HepG2 (cell line): ENCODE measurements at regions not wholly inside any gene's neighbourhood (a gene's known extent, or its start where the extent isn't known, plus 50 kb on each side); places are given as distances from the start of the nearest gene placed in this dataset.

ENCODE experiments used
- ATAC-seq: fragments of 200-7000 bp; cut with Tn5 transposase; 3 replicates; pipeline ENCODE4 v1.9.1; 2020; ENCODE audit warnings: mild to moderate bottlenecking, moderate library complexity
- BruUV-seq: library from RNA; stranded (reverse); fragments of 400-500 nt; replicated peaks from 2 replicates; lab custom pipeline; 2021; lab: Mats Ljungman, UMichigan
- CTCF ChIA-PET: fragments of 300-600 bp; formaldehyde crosslinking; extraction: SDS; loops from one replicate; lab custom pipeline; 2021; ENCODE audit warnings: low total read pairs, inconsistent platforms, low intra/inter-chr PET ratio; lab: Yijun Ruan, JAX
- POLR2A ChIA-PET: fragments of 350-600 bp; sonication (Branson Sonifier 250); formaldehyde crosslinking; loops from one replicate; lab custom pipeline; 2020; ENCODE audit warnings: antibody characterized with exemption, inconsistent platforms; lab: Yijun Ruan, JAX
- DNase-seq: peaks from one replicate; pipeline ENCODE4 v3.0.0-alpha.2; 2015; ENCODE audit warnings: low spot score
- FAIRE-seq: peaks from 3 replicates; lab custom pipeline; 2011; peaks lifted over from hg19 to GRCh38; lab: Jason Lieb, UNC
- H2AFZ ChIP-seq: one replicate; pipeline ENCODE4 v1.6.1; 2011; ENCODE audit warnings: low read length, inconsistent platforms
- H3K27ac ChIP-seq: fragments of 300-600 bp; 3 replicates; pipeline ENCODE4 v1.8.0; 2011; ENCODE audit warnings: mixed run types, mild to moderate bottlenecking, mixed read lengths, low read length, inconsistent platforms; ENCODE audit not compliant: insufficient read depth; ENCODE audit errors: extremely low read length
- H3K27me3 ChIP-seq, 2 experiments: fragments of 200-600 bp in 1 of 2; 2 replicates in 1 of 2; 3 replicates in 1 of 2; pipeline versions ENCODE4 v1.6.0 to v1.8.0; 2011; ENCODE audit warnings: low read length in 2 of 2, mild to moderate bottlenecking in 2 of 2, moderate library complexity in 2 of 2, inconsistent platforms in 1 of 2; ENCODE audit not compliant: insufficient read depth in 2 of 2, control insufficient read depth in 1 of 2
- H3K36me3 ChIP-seq, 2 experiments: fragments of 200-600 bp in 1 of 2; replicated peaks in 1 of 2; 2 replicates in 1 of 2; 3 replicates in 1 of 2; pipeline versions ENCODE4 v1.5.1 to v1.8.0; 2011; ENCODE audit warnings: low read length in 2 of 2, inconsistent platforms in 1 of 2; ENCODE audit not compliant: insufficient read depth in 2 of 2, control insufficient read depth in 1 of 2
- H3K4me1 ChIP-seq: 2 replicates; pipeline ENCODE4 v1.5.1; 2012; ENCODE audit warnings: low read length, inconsistent platforms; ENCODE audit not compliant: insufficient read depth
- H3K4me2 ChIP-seq: 2 replicates; pipeline ENCODE4 v1.6.0; 2011; ENCODE audit warnings: low read depth, low read length, inconsistent platforms
- H3K4me3 ChIP-seq, 3 experiments: fragments of 200-600 bp in 1 of 3; sonication (generic), shearing (Covaris generic) in 1 of 3; replicated peaks in 1 of 3; 2 replicates each; pipeline ENCODE4 v1.5.1; 2011 to 2016; ENCODE audit warnings: low read length in 3 of 3, inconsistent platforms in 2 of 3, low read depth in 2 of 3, mild to moderate bottlenecking in 2 of 3, control low read depth in 1 of 3, mixed read lengths in 1 of 3; ENCODE audit not compliant: insufficient read depth in 1 of 3
- H3K79me2 ChIP-seq: one replicate; pipeline ENCODE4 v1.6.1; 2011; ENCODE audit warnings: low read length, inconsistent platforms; ENCODE audit not compliant: insufficient read depth
- H3K9ac ChIP-seq: 2 replicates; pipeline ENCODE4 v1.6.0; 2011; ENCODE audit warnings: mild to moderate bottlenecking, low read depth, low read length, inconsistent platforms; ENCODE audit not compliant: insufficient read depth
- H3K9me3 ChIP-seq: 2 replicates; pipeline ENCODE4 v1.5.1; 2012; ENCODE audit warnings: mild to moderate bottlenecking, low read length
- H4K20me1 ChIP-seq: 2 replicates; pipeline ENCODE4 v1.6.0; 2011; ENCODE audit warnings: inconsistent platforms, mild to moderate bottlenecking, low read length, moderate library complexity; ENCODE audit not compliant: insufficient read depth
- HNRNPUL1 ChIP-seq: fragments of 200-400 bp; formaldehyde crosslinking; IDR thresholded peaks from 2 replicates; pipeline ENCODE4 v1.6.1; 2017; ENCODE audit warnings: low read depth, mild to moderate bottlenecking, low read length, moderate library complexity
- HOXA5 ChIP-seq: sonication (generic); formaldehyde crosslinking; IDR thresholded peaks from 2 replicates; pipeline ENCODE4 v1.4.0; 2020; ENCODE audit warnings: missing genetic modification reagents
- WGBS: methylation state at CpG from one replicate; pipeline ENCODE4 v1.1.6; 2017; ENCODE audit warnings: low lambda C conversion rate; 5-methylcytosine and 5-hydroxymethylcytosine counted together
- in situ Hi-C: cut with HindIII; loops from 2 replicates; pipeline ENCODE4 v1.10.0; 2017; ENCODE audit warnings: low pct_unique_long_range_greater_than_20kb; ENCODE audit not compliant: extremely low pct_ligation_motif_present
- intact Hi-C: fragments of 100-400 bp; cut with micrococcal nuclease; formaldehyde crosslinking; loops from one replicate; pipeline ENCODE4 v1.10.0; 2022; ENCODE audit not compliant: unreplicated experiment
- TF ChIP-seq, protein P1 (sequence below): sonication (generic); formaldehyde crosslinking; IDR thresholded peaks from 2 replicates; pipeline ENCODE4 v1.8.0; 2022; ENCODE audit warnings: mild to moderate bottlenecking, missing genetic modification reagents; ENCODE audit not compliant: insufficient replicate concordance

DNA sequence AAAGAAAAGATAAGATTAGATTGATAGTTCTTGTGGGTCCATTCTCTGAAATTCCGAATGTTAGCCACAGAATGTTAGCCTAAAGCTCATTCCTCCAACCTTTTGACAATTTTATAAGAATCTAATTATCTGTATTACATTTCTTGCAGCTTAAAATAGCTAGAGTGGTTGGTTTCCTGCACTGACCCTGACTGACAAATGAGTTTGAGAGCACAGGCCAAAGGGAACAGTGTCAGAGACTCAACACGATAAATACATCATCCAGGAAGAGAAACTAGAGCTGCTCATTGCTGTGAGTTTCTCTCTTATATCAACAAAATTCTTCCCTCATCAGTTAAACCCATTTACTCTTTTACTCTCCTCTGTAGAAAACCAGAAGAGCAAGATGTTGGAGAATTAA, 82.1 kb upstream of the PPM1J start:
- no peak for DNase-seq
- Histone ChIP-seq H3K9me3 (no peaks in the 10 kb centered on the region), H3K9ac (no peak overlapping the region), H3K4me2 (no peak overlapping the region), H3K79me2 (no peaks in the 10 kb centered on the region), H3K27me3 (peaks cover 0 to 6% of the 10 kb centered on the region in 2 experiments; a peak in 1 of 5 replicates), H2AFZ (no peak overlapping the region), H3K4me1 (peaks cover 18% of the 10 kb centered on the region; the same call in 1 of the 2 replicates), H3K4me3 (no peak overlapping the region), H3K27ac (no peak overlapping the region), H3K36me3 (no peaks in the 10 kb centered on the region), H4K20me1 (no peaks in the 10 kb centered on the region)
- 56% methylated on average over 2 of the region's 2 CpGs for WGBS
- no peak for FAIRE-seq
- no peak for TF ChIP-seq HOXA5 (CRISPR knock-in tag)
- ATAC-seq: no peak
- no TSS peak for BruUV-seq
- CTCF ChIA-PET: no interaction called here
- intact Hi-C loops (no loop called here), in situ Hi-C loops (no loop called here)
- POLR2A ChIA-PET: no interaction called here

DNA sequence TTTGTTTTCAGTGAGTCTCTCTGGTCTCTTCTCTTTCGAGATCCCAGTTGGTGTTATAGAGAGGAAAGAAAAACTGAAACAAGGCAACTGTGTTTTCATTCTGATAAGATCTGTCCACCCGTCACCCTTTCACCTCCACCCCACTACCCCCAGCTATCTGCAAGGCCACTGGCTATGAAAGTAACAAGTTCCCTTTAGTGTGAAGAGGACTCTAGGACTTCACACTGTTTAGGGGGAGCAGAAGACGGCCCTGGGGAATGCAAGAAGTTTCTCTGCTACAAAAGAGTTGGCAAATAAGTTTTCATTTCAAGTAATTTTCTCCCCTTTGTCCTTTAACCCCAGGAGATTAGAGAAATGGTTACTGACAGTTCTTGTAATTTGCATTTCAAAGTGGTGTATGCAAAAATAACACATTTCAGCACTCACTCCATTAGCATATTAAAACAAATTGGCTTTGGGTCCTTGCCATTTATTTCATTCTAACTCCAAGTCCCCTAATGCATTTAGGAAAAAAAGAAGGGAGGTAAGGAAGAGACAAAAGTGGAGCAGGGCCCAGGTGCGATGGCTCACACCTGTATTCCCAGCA, 79.6 kb upstream of the PPM1J start:
- FAIRE-seq: no peak
- Histone ChIP-seq H3K27me3 (peaks cover 1 to 6% of the 10 kb centered on the region in 2 experiments; a peak in 1 of 5 replicates), H3K9me3 (no peaks in the 10 kb centered on the region)
- intact Hi-C loops: no loop called here
- no peak for TF ChIP-seq HNRNPUL1
- TF ChIP-seq, protein P1, sequence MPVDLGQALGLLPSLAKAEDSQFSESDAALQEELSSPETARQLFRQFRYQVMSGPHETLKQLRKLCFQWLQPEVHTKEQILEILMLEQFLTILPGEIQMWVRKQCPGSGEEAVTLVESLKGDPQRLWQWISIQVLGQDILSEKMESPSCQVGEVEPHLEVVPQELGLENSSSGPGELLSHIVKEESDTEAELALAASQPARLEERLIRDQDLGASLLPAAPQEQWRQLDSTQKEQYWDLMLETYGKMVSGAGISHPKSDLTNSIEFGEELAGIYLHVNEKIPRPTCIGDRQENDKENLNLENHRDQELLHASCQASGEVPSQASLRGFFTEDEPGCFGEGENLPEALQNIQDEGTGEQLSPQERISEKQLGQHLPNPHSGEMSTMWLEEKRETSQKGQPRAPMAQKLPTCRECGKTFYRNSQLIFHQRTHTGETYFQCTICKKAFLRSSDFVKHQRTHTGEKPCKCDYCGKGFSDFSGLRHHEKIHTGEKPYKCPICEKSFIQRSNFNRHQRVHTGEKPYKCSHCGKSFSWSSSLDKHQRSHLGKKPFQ (CRISPR knock-in tag): peak; percentile 92
- TF ChIP-seq, all 625 proteins: peak for 1
- ChIA-PET POLR2A (no interaction called here), CTCF (interaction anchor here (0.6 kb wide), 1 partner anchor 319 kb away, joined by 3 read pairs; no protein-coding TSS in a partner anchor)
- BruUV-seq: no TSS peak
- H3K4me2 ChIP-seq: peak overlapping the region; percentile 37
- H3K79me2 ChIP-seq: no peaks in the 10 kb centered on the region
- no peaks in the 10 kb centered on the region for H3K36me3 ChIP-seq
- no peak overlapping the region for H3K9ac ChIP-seq
- H3K4me1 ChIP-seq: peaks cover 27% of the 10 kb centered on the region; the same call in 1 of the 2 replicates
- H2AFZ ChIP-seq: no peak overlapping the region
- in situ Hi-C loops: no loop called here
- 26% methylated on average over 4 of the region's 4 CpGs for WGBS
- H3K4me3 ChIP-seq: no peak overlapping the region
- ATAC-seq (peak; percentile 58), DNase-seq (no peak)
- H3K27ac ChIP-seq: no peak overlapping the region
- no peaks in the 10 kb centered on the region for H4K20me1 ChIP-seq
